Activated CD4-positive, alpha-beta T cell treated with anti-CD3 and anti-CD28 coated beads for 4 hours (primary cell): ENCODE measurements at regions not wholly inside any gene's neighbourhood (a gene's known extent, or its start where the extent isn't known, plus 50 kb on each side); places are given as distances from the start of the nearest gene placed in this dataset.

ENCODE experiments used
- DNase-seq, 2 donors: peaks; one replicate each; pipeline ENCODE4 v3.0.0-alpha.2; 2020

- DNase-seq, result no peak
Observed at GRCh38 chr4:65834707-65835106, 164.4 kb upstream of the EPHA5 start.

GRCh38 chr4:65831828-65832227, 161.5 kb upstream of the EPHA5 start:
- no peak for DNase-seq

- no peak for DNase-seq
Observed at GRCh38 chr4:65825116-65825753, 154.9 kb upstream of the EPHA5 start.

- no peak for DNase-seq
Observed at GRCh38 chr4:65819192-65819591, 148.9 kb upstream of the EPHA5 start.

GRCh38 chr4:65805936-65806335, 135.6 kb upstream of the EPHA5 start:
- no peak for DNase-seq

- no peak for DNase-seq
Observed at GRCh38 chr4:65799513-65799912, 129.2 kb upstream of the EPHA5 start.

- no peak for DNase-seq
Observed at GRCh38 chr4:65798498-65799127, 128.3 kb upstream of the EPHA5 start.

- no peak for DNase-seq
Observed at GRCh38 chr4:65791812-65792308, 121.6 kb upstream of the EPHA5 start.

- no peak for DNase-seq
Observed at GRCh38 chr4:65791111-65791811, 121.0 kb upstream of the EPHA5 start.

GRCh38 chr4:65789805-65790204, 119.5 kb upstream of the EPHA5 start:
- no peak for DNase-seq

- no peak for DNase-seq
Observed at GRCh38 chr4:65789341-65789740, 119.1 kb upstream of the EPHA5 start.

GRCh38 chr4:65777270-65777669, 107.0 kb upstream of the EPHA5 start:
- DNase-seq, result no peak

- no peak for DNase-seq
Observed at GRCh38 chr4:65773636-65774035, 103.3 kb upstream of the EPHA5 start.

GRCh38 chr4:65747386-65747785, 77.1 kb upstream of the EPHA5 start:
- no peak for DNase-seq

- DNase-seq, result no peak
Observed at GRCh38 chr4:65738134-65738533, 67.8 kb upstream of the EPHA5 start.

GRCh38 chr4:65737672-65738071, 67.4 kb upstream of the EPHA5 start:
- no peak for DNase-seq

GRCh38 chr4:65724973-65725372, 54.7 kb upstream of the EPHA5 start:
- DNase-seq, result no peak
